ENCODE measurements at regions not wholly inside any gene's neighbourhood (a gene's known extent, or its start where the extent isn't known, plus 50 kb on each side); places are given as distances from the start of the nearest gene placed in this dataset.

DNA sequence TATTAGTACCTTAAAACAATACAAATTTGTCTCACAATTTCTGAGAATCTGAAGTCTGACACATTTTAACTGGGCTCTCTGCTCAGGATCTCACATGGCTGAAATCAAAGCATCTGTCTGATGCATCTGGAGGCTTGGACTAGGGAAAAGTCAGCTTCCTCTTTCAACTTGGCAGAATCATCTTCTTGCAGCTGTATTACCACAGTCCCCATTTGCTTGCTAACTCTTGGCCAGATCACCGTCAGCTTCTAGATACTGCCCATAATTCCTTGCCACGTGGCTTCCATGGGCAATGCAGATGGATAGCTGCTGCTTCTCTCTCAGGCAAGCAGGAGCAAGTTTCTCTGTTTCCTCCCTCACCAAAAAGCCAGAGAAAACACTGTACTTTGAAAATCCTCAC, 1106.4 kb upstream of the CITED2 start:
- TF ChIP-seq, protein P1, sequence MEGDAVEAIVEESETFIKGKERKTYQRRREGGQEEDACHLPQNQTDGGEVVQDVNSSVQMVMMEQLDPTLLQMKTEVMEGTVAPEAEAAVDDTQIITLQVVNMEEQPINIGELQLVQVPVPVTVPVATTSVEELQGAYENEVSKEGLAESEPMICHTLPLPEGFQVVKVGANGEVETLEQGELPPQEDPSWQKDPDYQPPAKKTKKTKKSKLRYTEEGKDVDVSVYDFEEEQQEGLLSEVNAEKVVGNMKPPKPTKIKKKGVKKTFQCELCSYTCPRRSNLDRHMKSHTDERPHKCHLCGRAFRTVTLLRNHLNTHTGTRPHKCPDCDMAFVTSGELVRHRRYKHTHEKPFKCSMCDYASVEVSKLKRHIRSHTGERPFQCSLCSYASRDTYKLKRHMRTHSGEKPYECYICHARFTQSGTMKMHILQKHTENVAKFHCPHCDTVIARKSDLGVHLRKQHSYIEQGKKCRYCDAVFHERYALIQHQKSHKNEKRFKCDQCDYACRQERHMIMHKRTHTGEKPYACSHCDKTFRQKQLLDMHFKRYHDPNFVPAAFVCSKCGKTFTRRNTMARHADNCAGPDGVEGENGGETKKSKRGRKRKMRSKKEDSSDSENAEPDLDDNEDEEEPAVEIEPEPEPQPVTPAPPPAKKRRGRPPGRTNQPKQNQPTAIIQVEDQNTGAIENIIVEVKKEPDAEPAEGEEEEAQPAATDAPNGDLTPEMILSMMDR (IDR thresholded peaks at IDR 0.05; ENCODE audit: poor library complexity) = no peak
- no peak for TF ChIP-seq EZH2phosphoT487 (IDR thresholded peaks at IDR 0.05; ENCODE audit: low read depth, severe bottlenecking, unreplicated experiment)
- TF ChIP-seq EZH2 (IDR thresholded peaks at IDR 0.05; ENCODE audit: borderline replicate concordance) = no peak

All from hepatocyte (in vitro differentiated cells).